Activated naive CD4-positive, alpha-beta T cell treated with anti-CD3 and anti-CD28 coated beads, Interleukin-2, amount 50 U/mL, for 72 hours (primary cell): ENCODE measurements at regions not wholly inside any gene's neighbourhood (a gene's known extent, or its start where the extent isn't known, plus 50 kb on each side); places are given as distances from the start of the nearest gene placed in this dataset.
A peak's percentile ranks its signal among the peaks of the same experiment; 100 is the strongest.
"Not testable (repeated sequence)": the region's sequence is repeated elsewhere in the genome, so short reads cannot be mapped to it uniquely, and the experiment has no call there.

ENCODE experiments used
- ATAC-seq, 2 donors: fragments of 150-1000 bp; cut with Tn5 transposase; 2 replicates each; pipeline ENCODE4 v1.10.0; 2021; ENCODE audit warnings: mild to moderate bottlenecking in 2 of 2, moderate library complexity in 2 of 2
- DNase-seq, 2 donors: peaks; one replicate each; pipeline ENCODE4 v3.0.0; 2021 to 2022; ENCODE audit warnings: low spot score in 2 of 2
- H3K27ac Mint-ChIP-seq, 2 donors: one replicate each; pipeline ENCODE4 v1.8.0; 2022; ENCODE audit warnings: mild to moderate bottlenecking in 2 of 2, mixed read lengths in 2 of 2
- H3K36me3 Mint-ChIP-seq, 2 donors: one replicate each; pipeline ENCODE4 v1.8.0; 2022; ENCODE audit warnings: mixed read lengths in 2 of 2
- H3K9me3 Mint-ChIP-seq, 2 donors: one replicate each; pipeline ENCODE4 v1.8.0; 2022; ENCODE audit warnings: mixed read lengths in 2 of 2

- ATAC-seq (peak in 1 of 2 donors; percentile 32), DNase-seq (no peak)
- Mint-ChIP-seq H3K27ac (no peak overlapping the region), H3K36me3 (no peaks in the 10 kb centered on the region), H3K9me3 (peaks cover 0 to 9% of the 10 kb centered on the region in 2 donors)
Observed at GRCh38 chr10:105585171-105585570, 944.1 kb downstream of the SORCS3 start.

- ATAC-seq (no peak), DNase-seq (no peak)
- Mint-ChIP-seq H3K9me3 (peaks cover 11 to 25% of the 10 kb centered on the region in 2 donors), H3K27ac (no peak overlapping the region), H3K36me3 (no peaks in the 10 kb centered on the region)
Observed at GRCh38 chr10:105579112-105579511, 938.0 kb downstream of the SORCS3 start.

GRCh38 chr10:105577865-105578607 is 936.9 kb downstream of the SORCS3 start:
- DNase-seq (no peak), ATAC-seq (no peak)
- Mint-ChIP-seq H3K9me3 (peaks cover 20 to 33% of the 10 kb centered on the region in 2 donors), H3K36me3 (peaks cover 0 to 4% of the 10 kb centered on the region in 2 donors), H3K27ac (no peak overlapping the region)

- H3K9me3 Mint-ChIP-seq: peaks cover 0 to 9% of the 10 kb centered on the region in 2 donors
- H3K27ac Mint-ChIP-seq: no peak overlapping the region
- no peak for DNase-seq
- H3K36me3 Mint-ChIP-seq: no peaks in the 10 kb centered on the region
- ATAC-seq: no peak
Observed at GRCh38 chr10:105559333-105560097, 918.4 kb downstream of the SORCS3 start.

- DNase-seq, H3K9me3 Mint-ChIP-seq, H3K36me3 Mint-ChIP-seq, H3K27ac Mint-ChIP-seq, ATAC-seq: not testable (repeated sequence)
Observed at GRCh38 chr10:105550453-105550852, 909.4 kb downstream of the SORCS3 start.

DNA sequence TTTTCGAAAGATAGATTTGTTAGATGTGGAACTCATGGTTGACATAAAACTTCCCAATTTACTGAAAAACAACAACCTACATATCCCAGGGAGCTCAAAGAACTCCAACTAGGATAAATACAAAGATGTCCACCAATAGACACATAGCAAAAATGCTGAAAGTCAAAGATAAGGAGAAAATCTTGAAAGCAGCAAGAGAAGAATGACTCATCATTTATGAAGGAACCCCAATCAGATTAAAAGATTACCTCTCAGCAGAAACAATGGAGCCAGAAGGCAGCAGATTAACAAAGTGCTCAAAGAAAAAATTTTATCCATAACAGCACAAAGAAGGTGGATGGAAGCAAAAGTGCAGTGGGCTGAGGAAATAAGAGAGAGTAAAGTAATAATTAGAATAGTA is 908.6 kb downstream of the SORCS3 start:
- H3K27ac Mint-ChIP-seq: no peak overlapping the region

DNA sequence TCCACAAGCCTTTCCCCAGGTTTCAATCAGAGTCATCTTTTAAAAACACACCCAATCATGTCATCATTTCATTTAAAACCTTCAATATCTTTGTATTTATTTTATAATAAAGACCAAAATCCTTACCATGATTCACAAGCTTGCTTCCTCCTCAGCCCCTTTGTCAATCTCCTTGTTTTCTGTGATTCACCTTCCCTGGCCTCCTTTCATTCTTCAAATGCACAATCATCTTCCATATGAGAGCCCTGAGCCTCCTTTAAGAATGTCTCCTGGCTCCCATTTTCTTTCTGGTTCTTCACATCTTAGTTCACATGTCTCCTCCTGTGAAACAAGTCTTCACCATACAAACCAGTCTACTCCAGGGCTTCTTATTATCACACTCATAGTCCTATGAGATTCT is 904.0 kb downstream of the SORCS3 start:
- Mint-ChIP-seq H3K9me3 (peaks cover 11 to 13% of the 10 kb centered on the region in 2 donors), H3K36me3 (peaks cover 4 to 5% of the 10 kb centered on the region in 2 donors), H3K27ac (no peak overlapping the region)
- ATAC-seq (no peak), DNase-seq (no peak)

More for the DNA sequence above, 908.6 kb downstream of the SORCS3 start:
- H3K36me3 Mint-ChIP-seq: peaks cover 4 to 5% of the 10 kb centered on the region in 2 donors
- ATAC-seq (no peak), DNase-seq (no peak)
- peaks cover 11% of the 10 kb centered on the region in 2 donors for H3K9me3 Mint-ChIP-seq

DNA sequence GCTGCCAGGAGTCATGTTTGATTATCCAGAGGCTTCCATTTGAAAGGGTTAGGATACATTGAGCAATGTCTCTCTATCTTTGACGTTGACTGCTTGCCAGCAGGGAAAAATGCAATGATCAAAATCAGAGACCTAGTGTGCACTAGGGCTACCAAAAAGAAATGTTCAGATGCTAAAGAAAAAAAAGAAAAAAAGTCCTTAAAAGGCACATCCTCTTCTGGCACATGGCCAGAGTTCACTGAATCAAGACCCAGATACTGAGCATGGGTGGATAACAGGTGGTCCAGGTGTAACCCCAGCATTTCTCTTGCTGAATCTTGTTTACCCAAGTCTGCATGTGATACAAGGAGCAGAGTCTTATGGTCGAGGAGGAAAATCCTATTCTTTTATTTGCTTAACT is 899.3 kb downstream of the SORCS3 start:
- DNase-seq: no peak
- no peak for ATAC-seq
- no peak overlapping the region for H3K27ac Mint-ChIP-seq
- peaks cover 0 to 5% of the 10 kb centered on the region in 2 donors for H3K36me3 Mint-ChIP-seq
- peaks cover 14 to 18% of the 10 kb centered on the region in 2 donors for H3K9me3 Mint-ChIP-seq

DNA sequence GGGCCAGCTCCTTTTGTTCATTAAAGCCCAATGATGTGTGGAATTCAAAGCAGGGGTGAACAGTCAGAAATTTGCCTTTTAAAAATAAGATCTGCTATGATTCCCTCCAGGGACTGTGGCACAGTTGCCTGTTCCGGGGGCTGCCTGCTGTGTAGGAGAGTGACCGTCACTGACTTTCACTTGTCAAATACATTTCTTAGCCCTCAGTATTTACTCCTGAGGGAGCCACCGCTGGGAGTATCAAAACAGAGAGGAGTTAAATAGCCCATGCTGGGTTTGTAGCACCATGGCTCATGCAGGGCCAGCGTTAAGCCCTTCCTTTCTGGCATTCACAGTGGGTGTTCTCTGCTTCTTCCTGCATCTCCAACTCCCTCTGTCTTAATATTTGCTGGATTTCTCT is 897.8 kb downstream of the SORCS3 start:
- DNase-seq (no peak), ATAC-seq (no peak)
- Mint-ChIP-seq H3K9me3 (peaks cover 10 to 15% of the 10 kb centered on the region in 2 donors), H3K36me3 (peaks cover 0 to 5% of the 10 kb centered on the region in 2 donors), H3K27ac (no peak overlapping the region)

- no peak for DNase-seq
- Mint-ChIP-seq H3K9me3 (peaks cover 10 to 19% of the 10 kb centered on the region in 2 donors), H3K36me3 (peaks cover 0 to 5% of the 10 kb centered on the region in 2 donors), H3K27ac (no peak overlapping the region)
- ATAC-seq: no peak
Observed at GRCh38 chr10:105535478-105535877, 894.4 kb downstream of the SORCS3 start.

GRCh38 chr10:105534086-105534485 is 893.0 kb downstream of the SORCS3 start:
- peaks cover 10 to 19% of the 10 kb centered on the region in 2 donors for H3K9me3 Mint-ChIP-seq
- no peak overlapping the region for H3K27ac Mint-ChIP-seq
- peaks cover 0 to under 1% of the 10 kb centered on the region in 2 donors for H3K36me3 Mint-ChIP-seq
- no peak for ATAC-seq
- no peak for DNase-seq

DNA sequence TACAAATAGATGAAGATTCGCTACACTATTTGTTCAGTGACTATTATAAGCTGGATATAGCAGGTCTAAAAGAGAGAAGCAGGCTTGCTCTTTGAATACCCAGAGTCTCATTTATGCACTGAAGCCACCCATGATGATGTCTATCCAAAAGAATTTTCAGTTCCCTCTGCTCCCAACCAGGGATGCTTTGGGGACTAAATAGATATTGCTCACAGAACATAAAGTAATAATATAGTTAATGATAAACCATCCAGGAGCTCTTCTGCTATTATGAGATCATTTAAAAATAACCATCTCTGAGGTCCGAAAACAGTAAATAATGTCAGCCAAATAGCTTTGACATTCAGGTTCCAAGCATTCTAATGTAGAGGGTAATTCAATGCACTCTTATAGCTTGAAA is 875.4 kb downstream of the SORCS3 start:
- no peak overlapping the region for H3K27ac Mint-ChIP-seq
- DNase-seq: no peak

DNA sequence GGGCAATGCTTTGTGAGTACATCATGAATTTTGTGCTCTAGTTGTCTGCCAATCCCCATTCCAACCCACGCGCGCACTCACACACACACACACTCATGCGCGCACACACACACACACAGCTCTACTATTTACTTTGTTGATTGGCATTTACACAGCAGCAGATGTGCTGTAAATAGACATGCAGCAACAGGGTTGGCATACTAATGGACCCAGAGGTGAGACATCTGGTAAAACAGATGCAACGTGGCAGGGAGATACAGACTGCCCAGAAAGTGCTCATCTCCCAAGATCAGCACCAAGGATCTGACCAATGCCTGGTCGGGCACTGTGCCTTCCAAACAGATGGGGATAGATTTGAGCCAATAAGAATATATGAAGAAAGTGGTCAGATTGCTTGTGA is 873.0 kb downstream of the SORCS3 start:
- Mint-ChIP-seq H3K27ac (no peak overlapping the region), H3K36me3 (no peaks in the 10 kb centered on the region), H3K9me3 (peaks cover 0 to 5% of the 10 kb centered on the region in 2 donors)
- DNase-seq (no peak), ATAC-seq (no peak)

More for the DNA sequence above, 875.4 kb downstream of the SORCS3 start:
- ATAC-seq: no peak
- Mint-ChIP-seq H3K36me3 (no peaks in the 10 kb centered on the region), H3K9me3 (no peaks in the 10 kb centered on the region)

GRCh38 chr10:105509517-105509916 is 868.4 kb downstream of the SORCS3 start:
- Mint-ChIP-seq H3K36me3 (no peaks in the 10 kb centered on the region), H3K9me3 (peaks cover 0 to 5% of the 10 kb centered on the region in 2 donors), H3K27ac (no peak overlapping the region)
- DNase-seq (no peak), ATAC-seq (no peak)

DNA sequence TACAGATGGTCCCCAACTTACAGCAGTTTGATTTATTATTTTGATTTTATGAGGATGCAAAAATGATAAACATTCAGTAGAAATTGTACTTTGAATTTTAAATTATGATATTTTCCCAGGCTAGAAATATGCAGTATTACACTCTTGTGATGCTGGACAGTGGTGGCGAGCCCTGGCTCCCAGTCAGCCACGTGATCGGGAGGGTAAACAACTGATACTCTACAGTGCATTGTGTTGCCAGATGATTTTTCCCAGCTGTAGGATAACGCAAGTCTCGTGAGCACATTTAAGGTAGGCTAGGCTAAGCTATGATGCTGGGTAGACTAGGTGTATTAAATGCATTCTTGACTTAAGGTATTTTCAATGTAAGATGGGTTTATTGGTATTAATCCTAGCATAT is 865.2 kb downstream of the SORCS3 start:
- no peaks in the 10 kb centered on the region for H3K36me3 Mint-ChIP-seq
- H3K9me3 Mint-ChIP-seq: peaks cover 0 to 5% of the 10 kb centered on the region in 2 donors
- no peak overlapping the region for H3K27ac Mint-ChIP-seq

DNA sequence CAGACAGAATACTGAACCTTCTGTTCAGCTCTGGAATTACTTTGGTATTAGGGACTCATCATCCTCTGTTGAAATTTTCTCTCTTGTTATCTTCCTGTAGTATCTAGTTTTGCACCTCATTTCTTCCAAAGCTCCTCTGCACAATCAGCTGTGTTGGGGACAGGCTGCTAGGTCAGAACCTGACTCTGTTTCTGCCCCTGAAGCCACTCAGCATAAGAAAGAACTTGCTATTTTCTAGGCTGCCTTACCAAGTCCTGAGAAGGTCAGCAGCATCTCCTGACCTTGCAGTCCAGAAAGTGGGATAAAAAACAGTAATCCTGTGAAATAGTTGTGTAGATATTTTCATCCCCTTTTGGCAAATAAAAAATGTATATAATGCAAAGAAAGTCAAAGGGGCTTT is 862.6 kb downstream of the SORCS3 start:
- Mint-ChIP-seq H3K27ac (no peak overlapping the region), H3K36me3 (no peaks in the 10 kb centered on the region), H3K9me3 (no peaks in the 10 kb centered on the region)
- ATAC-seq (no peak), DNase-seq (no peak)

More for the DNA sequence above, 865.2 kb downstream of the SORCS3 start:
- no peak for DNase-seq
- ATAC-seq: no peak

DNA sequence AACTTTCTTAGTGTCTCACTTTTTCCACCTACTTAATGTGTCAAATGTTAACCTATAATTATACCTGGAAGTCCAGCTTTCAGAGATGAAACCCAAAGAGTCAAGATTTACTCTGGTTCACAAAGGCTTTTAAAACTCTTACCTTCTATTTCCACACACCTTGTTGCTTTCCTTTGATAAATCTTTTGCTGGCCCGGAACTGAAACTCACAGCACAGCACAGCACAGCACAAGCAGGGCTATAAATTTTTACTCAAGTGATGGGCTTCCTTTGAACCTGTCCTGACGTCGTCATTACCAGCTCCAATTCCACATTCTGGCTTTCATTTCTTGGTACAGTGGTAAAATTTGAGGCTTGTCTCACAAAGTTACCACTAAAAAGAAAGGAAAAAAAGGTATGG is 861.0 kb downstream of the SORCS3 start:
- Mint-ChIP-seq H3K36me3 (no peaks in the 10 kb centered on the region), H3K9me3 (no peaks in the 10 kb centered on the region), H3K27ac (no peak overlapping the region)
- DNase-seq: no peak
- no peak for ATAC-seq
